Kasumi-1 (cell line): ENCODE measurements at regions not wholly inside any gene's neighbourhood (a gene's known extent, or its start where the extent isn't known, plus 50 kb on each side); places are given as distances from the start of the nearest gene placed in this dataset.

Source experiments
- DNase-seq, 2 experiments: peaks; one replicate each; lab custom pipeline; 2025; lab: John Stamatoyannopoulos, UW

DNA sequence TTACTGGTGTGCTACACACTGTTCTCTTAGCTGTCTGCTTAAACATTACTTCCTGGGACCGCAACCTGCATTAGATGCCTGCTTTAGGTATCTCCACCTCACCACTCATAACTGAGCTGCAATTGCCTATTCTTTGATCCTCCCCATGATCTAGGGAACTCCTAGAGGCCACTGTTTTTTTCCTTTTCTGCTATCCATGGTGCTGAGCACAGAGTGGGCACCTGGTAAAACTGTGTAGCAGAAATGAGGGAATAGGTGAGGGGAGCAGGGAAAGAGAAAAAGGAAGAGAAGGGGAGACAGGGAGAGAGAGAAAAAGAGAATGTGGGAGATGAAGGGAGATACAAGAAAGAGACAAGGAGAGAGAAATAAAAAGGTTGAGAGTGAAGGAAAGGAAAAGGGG is 434.9 kb downstream of the ADRA2A start:
- DNase-seq: no peak

DNA sequence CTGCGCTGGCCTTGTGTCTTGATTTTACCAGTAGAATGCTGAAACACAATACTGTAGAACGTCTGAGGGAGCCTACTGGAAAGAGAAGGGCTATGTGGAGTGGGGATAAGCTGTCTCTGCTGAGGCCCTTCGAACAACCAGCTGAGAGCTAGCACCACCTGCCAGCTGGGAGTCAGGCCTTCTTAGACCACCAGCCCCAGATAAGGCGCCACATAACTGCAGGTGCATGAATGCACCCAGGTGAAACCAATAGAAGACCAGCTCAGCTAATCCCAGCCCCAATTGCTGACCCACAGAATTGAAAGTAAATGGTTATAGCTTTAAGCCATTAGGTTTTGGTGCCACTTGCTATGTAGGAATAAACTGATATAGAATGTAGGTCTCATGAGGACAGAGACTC is 438.4 kb downstream of the ADRA2A start:
- DNase-seq: no peak

DNA sequence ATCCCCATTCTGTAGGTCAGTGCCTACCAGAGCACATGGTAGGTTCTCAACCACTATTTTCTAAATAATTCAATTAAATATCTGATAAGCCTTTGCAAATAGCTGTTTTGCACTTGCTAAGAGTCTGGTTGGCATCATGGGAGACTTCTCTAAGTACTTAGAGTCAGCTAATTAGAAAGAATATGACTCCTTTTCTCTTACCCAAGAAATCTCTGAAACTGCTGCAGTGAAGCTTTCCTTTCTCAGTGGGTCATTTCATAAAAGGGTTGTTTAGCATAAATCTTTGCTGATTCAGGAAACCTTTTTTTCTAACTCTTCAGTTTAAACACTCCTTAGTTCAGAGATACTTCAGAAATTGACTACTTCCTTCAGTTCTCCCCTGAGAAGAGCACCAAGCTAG is 438.9 kb downstream of the ADRA2A start:
- DNase-seq: no peak

DNA sequence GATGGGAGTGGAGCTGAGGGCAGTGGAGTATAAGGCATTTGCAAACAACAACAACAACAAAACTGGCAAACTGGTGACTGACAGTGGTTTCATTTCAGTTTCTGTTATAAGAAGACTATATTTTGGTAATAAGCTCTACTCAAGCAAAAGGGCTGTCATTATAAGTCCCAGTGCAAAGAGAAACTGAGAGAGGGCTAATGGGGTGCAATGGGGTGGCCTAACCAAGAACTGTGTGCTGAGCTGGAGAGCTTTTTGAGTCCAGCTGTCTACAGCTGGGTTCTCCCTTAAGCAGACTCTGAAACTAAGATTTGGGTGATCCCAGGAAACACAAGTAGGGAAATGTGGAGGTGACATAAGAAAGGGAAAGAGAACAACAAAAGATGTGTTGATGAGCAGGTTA is 439.3 kb downstream of the ADRA2A start:
- no peak for DNase-seq

DNA sequence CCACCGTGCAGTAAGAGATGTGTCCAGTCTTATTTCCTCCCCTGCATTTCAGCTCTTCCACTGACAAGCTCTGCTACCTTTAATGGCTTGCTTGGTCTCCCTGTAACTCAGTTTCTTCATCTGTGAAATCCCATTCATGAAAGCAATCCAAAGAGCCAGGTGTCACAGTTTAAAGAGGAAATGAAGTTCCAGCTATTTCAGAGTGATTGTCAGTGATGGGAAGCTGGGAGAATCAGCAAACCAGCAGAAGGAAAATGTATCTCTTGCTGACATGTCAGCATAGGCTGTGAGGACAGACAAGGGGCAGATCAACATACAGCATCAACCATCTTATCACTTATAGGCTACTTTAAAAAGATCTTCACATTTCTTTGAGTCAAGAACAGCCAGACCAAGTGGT is 445.3 kb downstream of the ADRA2A start:
- no peak for DNase-seq

DNA sequence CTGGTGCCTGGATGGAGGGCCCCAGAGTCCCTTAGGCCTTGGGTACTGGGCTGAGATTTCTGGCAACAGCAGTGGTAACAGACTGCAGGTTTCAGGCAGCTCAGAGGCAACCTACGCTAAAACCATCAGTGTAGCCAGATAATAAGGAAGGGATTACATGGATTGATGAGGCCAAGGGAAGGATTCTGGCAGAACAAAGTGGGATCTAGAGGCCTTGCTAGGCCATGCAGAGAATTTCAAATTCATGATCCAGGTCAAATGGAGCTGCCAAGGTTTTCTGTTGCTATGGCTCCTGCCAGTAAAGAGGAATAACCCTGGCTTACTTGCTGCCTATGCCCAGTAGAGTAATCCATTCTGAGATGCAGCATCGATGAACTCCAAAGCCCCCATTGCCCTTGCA is 445.7 kb downstream of the ADRA2A start:
- DNase-seq: no peak

DNA sequence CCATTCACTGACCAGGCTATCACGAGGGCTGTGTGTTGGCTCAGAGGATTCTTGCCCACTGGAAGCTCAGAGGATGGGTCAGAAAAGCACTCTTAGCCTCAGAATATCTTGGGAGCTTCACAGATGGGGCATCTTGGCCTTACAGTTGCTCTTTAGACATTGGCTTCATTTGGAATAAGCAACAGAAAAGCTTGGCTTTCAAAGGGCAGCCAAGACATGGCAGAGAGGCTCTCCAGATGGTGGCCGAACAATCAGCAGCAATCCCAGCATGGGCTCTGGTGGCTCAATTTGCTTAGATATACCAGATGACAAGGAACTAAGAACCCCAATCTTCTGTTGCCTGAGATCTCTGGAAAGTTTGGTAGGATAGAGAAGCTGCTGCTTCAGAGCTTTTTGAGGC is 446.2 kb downstream of the ADRA2A start:
- no peak for DNase-seq

DNA sequence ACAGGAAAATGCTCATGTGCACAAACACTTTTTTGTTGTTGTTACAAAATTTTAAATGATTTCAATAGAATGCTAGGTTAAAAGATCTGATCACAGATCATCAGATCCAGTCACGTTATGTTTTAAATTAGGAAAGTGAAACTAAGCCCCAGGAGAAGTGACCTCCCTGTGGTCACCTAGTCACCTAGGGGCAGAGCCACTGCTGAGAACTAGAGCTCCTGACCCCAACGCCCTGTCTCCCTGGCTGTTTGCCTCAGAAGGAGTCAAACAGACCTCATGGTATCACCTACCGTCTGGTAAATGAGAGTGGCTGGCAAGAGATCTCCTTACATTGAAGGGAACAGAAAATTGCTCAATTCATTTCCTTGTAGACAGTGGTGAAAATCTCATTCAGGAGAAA is 447.3 kb downstream of the ADRA2A start:
- no peak for DNase-seq

DNA sequence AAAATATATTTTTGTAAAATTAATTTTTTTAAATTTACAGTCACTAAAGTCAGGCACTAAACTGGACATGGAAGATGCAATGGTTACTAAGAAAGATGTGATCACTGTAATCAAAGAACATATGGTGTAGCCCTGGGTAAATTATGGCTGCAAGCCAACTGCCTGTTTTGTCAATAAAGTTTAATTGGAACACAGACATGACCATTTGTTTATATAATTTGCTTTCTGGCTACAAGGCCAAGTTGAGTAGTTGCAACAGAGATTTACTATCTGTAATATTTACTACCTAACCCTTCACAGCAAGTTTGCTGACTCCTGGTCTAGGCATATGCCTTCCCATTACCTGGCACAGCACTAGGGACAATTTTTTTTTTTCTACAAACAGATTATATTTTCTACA is 448.9 kb downstream of the ADRA2A start:
- DNase-seq: no peak

DNA sequence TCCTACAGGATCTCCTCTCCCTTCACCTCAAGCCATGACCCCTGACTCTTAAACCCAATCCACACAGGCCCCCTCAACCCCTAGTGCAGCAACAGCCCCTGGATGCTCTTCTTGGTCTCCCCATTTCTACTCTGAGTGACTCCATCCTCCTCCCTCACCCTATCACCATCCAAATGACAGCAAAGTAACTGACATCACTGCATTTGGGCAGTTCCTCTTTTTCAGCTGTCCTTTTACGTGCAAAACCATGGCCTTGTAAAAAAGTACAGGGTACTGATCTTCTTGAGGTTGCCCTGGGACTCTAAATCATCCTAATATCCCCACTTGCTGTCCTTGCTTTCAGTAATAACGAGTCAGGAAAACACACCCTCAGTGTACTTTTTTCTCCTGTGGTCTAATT is 454.9 kb downstream of the ADRA2A start:
- no peak for DNase-seq

DNA sequence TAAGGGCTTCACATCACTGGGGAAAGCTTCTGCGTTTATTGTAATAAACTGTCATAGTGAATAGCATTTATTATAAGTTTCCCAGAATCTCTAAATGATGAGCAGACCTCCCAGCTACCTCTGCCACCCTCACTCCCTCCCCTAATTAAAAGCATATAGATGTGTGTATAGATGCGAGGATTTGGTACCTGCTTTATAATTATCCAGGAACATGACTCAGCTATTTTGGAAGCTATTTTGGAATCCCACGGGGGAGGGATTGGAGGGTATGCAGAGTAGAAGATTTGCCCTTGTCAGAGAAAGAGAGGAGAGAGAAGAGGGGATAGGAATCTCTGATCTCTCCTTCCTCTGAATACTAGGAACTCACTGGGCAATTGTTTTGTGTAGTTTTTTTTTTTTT is 455.3 kb downstream of the ADRA2A start:
- DNase-seq: no peak

DNA sequence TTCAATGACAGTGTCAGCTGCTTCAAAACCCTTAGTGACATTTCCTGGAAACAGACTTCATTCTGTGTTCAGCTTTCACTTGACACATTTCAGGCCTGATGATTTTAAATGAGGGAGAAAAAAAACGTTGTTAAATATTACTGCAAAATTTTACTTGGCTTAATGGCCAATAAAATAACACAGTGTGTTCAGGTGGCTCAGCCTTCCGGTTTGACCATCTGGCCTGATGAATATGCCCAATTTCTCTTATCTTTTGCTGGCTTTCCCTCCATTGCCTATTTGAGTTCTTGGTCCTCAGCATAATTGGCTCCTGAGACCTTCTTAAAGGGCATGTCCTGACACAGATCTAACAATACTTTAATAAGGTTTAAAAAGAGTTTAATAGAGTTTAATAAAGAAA is 462.4 kb downstream of the ADRA2A start:
- DNase-seq: no peak

DNA sequence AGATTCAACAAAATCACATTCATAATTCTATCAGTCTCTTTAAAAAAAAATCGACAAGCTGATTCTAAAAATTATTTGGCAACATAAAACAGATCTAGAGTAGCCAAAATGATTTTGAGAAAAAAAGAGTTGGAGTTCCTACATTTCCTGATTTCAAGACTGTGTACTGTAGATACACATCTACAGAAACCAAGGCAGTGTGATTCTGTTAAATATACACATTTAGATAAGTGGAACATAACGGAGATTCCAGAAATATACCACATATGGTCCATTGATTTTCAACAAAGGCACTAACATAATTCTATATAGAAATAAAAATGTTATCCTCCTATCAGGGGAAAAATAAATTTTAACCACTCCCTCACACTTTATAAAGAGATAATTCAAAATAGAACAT is 467.0 kb downstream of the ADRA2A start:
- DNase-seq: no peak

DNA sequence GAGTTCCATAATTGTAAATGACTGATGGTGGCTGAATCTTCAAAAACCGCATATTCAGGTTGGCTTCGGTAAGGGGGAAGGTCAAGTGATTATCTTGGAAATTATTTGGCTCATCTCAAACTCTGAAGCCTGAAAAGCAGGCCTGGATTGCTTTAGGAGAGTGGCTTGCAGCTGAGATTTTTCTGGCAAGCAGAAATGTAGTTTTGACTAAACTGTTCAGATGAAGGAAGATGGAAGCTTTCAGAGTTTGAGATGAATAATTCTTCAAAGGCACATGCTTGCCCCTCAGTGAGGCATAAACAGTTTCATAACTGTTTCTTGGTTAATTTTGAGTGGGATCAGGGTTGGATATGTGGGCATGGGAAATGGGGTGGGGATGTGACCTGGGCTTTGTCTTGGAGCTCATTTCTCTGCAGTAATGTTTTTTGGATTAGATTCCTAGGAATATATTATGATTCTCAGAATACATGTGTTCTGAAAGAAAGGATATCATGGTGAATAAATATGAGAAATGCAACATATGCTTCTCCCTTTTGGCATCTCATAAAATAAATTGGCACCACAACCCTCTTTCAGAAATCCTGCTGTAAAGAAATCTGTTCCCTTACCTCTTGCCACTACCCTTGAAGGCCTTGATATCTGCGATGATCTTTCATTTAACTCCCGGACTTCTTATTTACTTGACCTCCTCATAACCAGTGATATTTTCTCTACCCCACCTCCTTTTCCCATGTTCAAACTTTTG is 469.2 kb downstream of the ADRA2A start:
- no peak for DNase-seq

DNA sequence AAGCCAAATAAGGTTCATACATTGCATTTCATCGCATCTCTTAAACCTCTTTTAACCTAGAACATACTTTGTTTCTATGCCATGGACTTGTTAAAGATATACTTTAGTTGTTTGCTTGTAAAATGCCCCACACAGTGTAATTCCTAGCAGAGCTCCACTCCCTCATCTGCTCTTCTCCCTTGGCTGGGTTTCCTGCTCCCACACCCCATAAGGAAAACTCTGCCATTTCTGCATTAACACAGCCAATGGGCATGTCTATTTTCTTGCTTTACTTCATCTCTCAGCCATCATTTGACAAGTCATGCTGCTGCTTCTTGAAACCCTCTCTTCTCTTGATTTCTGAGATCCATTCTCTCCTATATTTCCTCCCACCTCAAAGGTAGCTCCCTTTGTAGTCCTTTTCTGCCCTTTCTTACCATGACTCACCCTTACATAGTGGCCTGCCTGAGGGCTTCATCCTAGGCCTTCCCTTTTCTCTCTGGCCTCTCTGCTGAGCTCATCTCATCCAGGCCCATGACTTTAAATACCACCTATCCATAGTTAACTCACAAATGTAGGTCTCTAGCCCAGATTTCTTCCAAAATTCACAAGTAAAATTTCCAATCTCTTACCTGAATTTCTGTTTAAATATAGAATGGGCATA is 471.4 kb downstream of the ADRA2A start:
- no peak for DNase-seq

DNA sequence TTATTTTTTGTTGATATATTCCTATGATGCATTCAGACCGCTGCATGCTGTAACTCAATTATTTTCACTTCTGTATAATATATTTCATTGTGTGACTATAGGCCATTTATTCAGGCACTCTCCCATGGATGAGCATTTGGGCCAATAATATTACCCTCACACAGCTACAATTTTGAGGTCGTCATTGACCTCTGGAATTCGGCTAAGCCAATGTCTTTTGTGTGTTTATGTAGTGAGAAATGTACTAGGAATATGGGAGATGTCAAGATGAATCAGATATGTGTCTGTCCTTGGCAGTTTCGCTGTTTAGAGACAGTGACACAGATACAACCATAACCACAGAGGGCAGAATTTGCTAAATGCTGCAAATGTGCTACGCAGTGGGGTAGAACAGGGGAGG is 474.2 kb downstream of the ADRA2A start:
- no peak for DNase-seq

DNA sequence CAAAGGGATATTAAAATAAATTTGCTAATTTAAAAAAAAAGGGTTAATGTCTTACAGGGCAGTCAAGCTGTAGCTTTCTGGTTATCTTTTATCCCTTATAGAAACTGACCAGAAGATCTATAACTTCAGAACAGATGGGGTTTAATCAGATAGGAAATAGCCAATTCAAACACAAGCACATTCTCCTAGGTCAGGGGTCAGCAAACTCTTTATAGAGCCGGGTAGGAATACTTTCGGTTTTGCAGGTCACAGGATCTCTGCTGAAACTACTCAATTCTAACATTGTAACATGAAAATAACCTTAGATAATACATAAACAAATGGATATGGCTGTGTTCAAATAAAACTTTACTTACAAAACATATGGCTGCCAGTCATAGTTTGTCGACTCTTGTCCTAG is 479.8 kb downstream of the ADRA2A start:
- DNase-seq: no peak

DNA sequence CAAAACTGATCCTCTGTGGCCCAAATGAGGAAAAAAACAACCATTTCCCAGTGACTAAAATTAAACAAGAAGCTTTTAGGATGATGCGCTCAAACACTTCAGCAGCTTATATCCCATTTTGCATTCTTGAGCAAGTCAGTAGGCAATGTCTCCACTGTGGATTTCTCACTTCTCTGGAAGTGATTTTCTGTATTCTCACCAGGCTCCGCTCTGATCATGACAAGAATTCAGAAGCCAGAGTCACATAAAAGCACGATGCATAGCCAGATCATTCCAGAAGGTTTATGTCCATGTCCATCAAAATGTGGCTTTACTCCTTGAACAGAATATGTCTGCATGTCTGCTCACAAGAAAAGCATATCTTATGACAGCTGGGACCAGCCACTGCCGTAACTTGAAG is 481.4 kb downstream of the ADRA2A start:
- no peak for DNase-seq

DNA sequence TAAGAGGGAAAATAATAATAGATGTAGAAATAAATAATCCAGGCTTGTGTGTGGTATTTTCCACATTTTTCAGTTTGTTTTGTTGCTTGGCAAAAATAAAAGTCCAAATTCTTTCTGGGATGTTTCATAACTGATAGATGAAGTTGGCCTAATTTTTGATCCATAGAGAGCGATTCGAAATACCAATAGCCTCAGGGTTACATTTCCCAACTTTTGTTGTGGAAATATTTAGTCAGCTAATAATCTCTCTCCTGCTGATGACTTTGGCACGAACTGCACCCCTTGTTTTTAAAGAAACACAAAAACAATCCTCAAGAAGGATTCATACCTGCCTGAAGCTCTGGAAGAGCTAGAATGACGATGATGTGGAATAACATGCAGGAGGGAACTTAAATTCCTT is 483.2 kb downstream of the ADRA2A start:
- DNase-seq: no peak

DNA sequence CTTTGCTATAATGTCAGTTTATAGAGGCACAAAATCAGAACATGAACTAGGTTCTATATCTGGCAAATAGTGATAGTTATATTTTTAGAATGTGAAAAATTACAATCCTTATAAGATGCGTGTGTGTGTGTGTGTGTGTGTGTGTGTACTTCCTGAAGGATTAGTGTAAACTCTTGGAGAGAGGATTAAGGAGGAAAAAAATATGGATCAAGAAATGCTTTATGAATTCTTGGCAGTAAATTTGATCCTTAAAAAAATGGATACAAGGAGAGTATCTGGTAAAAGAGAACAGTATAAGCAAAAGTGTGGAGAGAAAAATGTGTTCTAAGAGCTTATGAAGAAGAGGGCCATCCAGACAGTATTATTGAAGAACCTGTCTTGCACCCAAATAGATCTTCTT is 484.3 kb downstream of the ADRA2A start:
- DNase-seq: no peak

DNA sequence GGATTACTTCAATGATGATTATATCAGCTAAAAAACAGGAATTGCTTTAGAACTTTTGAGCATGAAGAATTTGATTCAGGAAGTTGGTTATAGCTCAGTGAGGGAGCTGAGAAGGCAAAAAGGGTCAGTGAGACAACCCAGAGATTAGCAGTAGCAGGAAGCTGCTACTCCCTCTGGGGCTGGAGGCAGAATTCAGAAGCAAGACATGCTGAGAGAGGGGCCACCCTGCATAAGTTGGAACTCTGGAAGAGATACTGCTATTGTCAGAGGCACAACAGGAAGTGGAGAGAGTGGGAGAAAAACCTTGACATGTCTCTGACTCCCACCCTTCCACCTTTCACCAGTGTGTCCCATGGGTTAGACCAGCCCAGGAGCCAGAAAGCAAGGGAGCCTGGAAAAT is 488.7 kb downstream of the ADRA2A start:
- no peak for DNase-seq

DNA sequence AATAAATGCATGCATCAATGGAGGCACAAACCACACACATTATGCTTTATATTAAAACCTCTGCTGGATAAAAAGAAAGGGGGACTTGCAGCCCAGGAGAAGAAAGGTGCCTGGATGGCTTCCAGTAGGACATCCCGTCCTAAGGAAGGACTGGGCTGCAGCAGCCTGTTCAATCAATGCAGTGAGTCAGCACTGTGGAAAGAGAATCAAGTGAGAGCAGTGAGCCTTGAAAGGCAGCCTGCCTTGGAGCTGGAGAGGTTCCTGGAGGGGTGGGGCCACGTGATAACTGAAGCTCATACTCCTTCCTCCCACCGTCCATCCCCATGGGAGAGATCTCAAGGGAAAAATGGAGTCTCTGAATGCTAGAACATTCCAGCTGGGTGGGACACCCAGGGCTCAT is 501.2 kb downstream of the ADRA2A start:
- DNase-seq: no peak

DNA sequence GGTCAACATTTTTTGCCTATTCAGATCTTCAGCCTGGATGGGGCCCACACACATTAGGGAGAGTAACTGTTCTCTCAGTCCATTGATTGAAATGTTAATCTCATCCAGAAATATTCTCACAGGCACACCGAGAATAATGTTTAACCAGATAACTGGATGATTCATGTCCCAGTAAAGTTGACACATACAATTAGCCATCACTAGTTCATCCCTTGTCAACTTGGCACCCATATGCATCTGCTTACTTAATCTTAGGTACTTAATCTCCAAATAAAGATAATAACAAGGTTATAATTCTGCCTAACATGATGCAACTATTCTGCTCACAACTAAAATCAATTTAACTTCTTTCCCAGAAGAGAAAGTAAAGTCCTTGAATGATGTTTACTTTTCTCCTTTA is 502.6 kb downstream of the ADRA2A start:
- DNase-seq: no peak

DNA sequence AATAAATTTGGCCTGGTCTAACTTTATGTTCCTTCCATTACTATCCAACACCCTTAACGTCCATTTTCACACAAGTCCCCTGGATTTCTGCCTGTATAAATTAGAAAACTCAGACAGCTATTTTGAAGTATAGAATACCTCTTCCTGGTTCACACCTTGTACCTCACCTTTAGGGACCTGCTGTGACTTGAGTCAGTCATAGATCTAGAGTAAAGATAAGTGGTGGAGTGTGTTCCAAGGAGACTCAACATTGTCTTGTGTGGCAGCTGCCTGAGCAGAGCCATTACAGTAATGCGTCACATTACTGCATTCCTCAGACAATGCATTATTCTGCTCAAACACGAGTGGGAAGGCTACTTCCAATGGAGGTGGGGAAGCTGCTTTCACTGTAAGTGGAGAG is 513.9 kb downstream of the ADRA2A start:
- DNase-seq: no peak
